ENCODE measurements at regions not wholly inside any gene's neighbourhood (a gene's known extent, or its start where the extent isn't known, plus 50 kb on each side); places are given as distances from the start of the nearest gene placed in this dataset.

- TF ChIP-seq CTCF (IDR thresholded peaks at IDR 0.05 in 2 of 3, conservative IDR thresholded peaks at IDR 0.05 in 1 of 3; ENCODE audit: borderline replicate concordance in 1 of 3, insufficient read depth in 1 of 3, low read depth in 2 of 3, low read length in 2 of 3) (no peak), REST (IDR thresholded peaks at IDR 0.05; ENCODE audit: low read depth) (no peak), POLR2AphosphoS5 (IDR thresholded peaks at IDR 0.05; ENCODE audit: low read depth, low read length) (no peak), SRF (IDR thresholded peaks at IDR 0.05; ENCODE audit: low read depth) (no peak), ZNF274 (IDR thresholded peaks at IDR 0.05; ENCODE audit: low read depth, low read length) (no peak), FOSL1 (IDR thresholded peaks at IDR 0.05; ENCODE audit: low read depth) (no peak), MAX (IDR thresholded peaks at IDR 0.05) (no peak), ZBTB33 (IDR thresholded peaks at IDR 0.05; ENCODE audit: extremely low read depth, insufficient replicate concordance, low read length) (no peak), RAD21 (IDR thresholded peaks at IDR 0.05; ENCODE audit: low read depth) (no peak), POLR2A (IDR thresholded peaks at IDR 0.05; ENCODE audit: borderline replicate concordance, extremely low read depth, insufficient read depth, insufficient read length) (no peak), ATF3 (IDR thresholded peaks at IDR 0.05) (no peak)
These were observed 259.4 kb downstream of the STK31 start for GRCh38 chr7:23969443-23969842.
